ENCODE measurements at regions not wholly inside any gene's neighbourhood (a gene's known extent, or its start where the extent isn't known, plus 50 kb on each side); places are given as distances from the start of the nearest gene placed in this dataset.

DNA sequence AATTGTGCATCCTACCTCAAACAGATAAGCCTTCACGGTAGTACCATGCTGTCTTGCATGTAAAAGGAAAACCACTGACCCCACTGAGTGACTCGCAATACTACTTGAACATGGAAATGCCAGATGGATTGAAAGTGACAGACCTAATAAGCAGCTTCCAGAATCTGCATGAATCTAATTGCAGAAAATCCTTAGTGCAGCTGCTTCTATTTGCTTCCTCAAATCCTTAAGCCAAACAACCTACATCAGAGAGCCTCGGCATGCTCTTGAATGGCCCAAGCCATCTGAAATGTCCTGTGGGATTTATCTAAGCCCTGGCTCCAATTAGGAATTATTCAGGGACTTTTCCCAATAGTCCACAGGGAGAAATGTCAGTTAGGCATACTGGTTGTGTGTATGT lies 509.5 kb upstream of the CELF2 start:
- H3K4me3 ChIP-seq = no peak overlapping the region
- H3K36me3 ChIP-seq = no peaks in the 10 kb centered on the region
- no peaks in the 10 kb centered on the region for H3K4me1 ChIP-seq (replicated peaks)
- H3K9me3 ChIP-seq (replicated peaks) = 0 out of 2 replicates have a peak, but pooled peaks cover 3% of the 10 kb centered on the region
- no peak for DNase-seq (ENCODE audit: low read depth in 1 of 2, low spot score in 2 of 2)
- no peak overlapping the region for H3K27ac ChIP-seq
- H3K27me3 ChIP-seq (replicated peaks) = no peaks in the 10 kb centered on the region

DNA sequence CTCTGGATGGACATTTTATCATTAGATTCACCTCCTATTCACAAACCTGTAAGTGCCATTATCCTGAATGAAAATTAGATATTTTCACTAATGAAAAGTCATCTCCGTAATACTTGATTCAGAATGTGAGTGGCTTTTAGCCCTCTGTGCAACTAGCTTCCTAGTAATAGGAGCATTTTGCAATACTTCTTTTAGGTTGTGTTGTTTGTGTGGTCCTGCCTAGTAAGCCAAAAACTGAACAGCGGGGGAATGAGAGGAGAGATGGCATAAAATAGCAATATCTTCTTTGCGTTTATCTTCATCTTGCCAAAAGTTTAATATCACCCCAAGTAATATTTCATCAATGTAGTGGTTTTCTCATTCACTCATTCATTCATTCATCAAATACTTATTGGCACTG lies 507.5 kb upstream of the CELF2 start:
- Histone ChIP-seq H3K27me3 (replicated peaks) (no peaks in the 10 kb centered on the region), H3K36me3 (no peaks in the 10 kb centered on the region), H3K9me3 (replicated peaks) (0 out of 2 replicates have a peak, but pooled peaks cover 6% of the 10 kb centered on the region), H3K4me3 (no peak overlapping the region), H3K4me1 (replicated peaks) (no peaks in the 10 kb centered on the region), H3K27ac (no peak overlapping the region)
- no peak for DNase-seq (ENCODE audit: low read depth in 1 of 2, low spot score in 2 of 2)

DNA sequence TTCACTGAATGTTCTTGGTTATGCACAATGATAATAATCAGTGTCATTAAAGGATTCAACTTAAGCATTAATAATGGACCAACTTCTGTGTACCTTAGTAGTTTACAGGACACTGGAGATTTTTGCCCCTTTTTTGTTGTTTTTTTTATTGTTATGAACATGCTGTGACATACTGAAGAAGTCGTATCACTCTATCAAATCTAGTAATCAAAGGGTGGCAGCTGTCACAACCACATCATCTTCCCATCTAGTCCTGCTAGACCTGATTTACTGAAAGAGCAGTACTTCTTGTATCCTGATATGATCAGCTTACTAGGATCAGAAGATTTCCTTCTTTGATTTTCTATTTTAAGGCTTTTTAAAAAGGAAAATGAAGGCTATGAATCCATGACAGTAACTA lies 504.6 kb upstream of the CELF2 start:
- Histone ChIP-seq H3K36me3 (no peaks in the 10 kb centered on the region), H3K27me3 (replicated peaks) (no peaks in the 10 kb centered on the region), H3K4me1 (replicated peaks) (no peaks in the 10 kb centered on the region)

DNA sequence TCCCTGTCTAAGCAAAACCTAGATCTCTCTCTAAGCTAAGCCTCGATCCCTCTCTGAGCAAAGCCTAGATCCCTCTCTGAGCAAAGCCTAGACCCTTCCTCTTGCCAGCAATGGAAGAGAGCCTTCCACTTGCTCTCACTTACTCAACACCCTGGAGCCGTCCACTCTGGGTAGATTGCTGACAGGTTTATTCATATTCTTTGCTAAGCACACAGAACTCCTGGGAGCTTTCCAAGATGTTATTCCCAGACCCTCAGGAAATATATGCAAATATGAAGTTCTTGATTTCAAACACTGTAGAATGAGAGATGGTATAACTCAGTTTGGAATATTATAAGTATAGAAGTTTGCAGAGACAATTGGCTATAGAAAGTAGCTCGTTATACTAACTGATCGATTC lies 503.8 kb upstream of the CELF2 start:
- no peaks in the 10 kb centered on the region for H3K27me3 ChIP-seq (replicated peaks)
- 0 out of 2 replicates have a peak, but pooled peaks cover 6% of the 10 kb centered on the region for H3K9me3 ChIP-seq (replicated peaks)
- H3K36me3 ChIP-seq = no peaks in the 10 kb centered on the region
- no peaks in the 10 kb centered on the region for H3K4me1 ChIP-seq (replicated peaks)
- DNase-seq (ENCODE audit: low read depth in 1 of 2, low spot score in 2 of 2) = no peak
- no peak overlapping the region for H3K4me3 ChIP-seq
- no peak overlapping the region for H3K27ac ChIP-seq

More for the DNA sequence above, 504.6 kb upstream of the CELF2 start:
- DNase-seq (ENCODE audit: low read depth in 1 of 2, low spot score in 2 of 2) = no peak
- H3K4me3 ChIP-seq = no peak overlapping the region
- H3K9me3 ChIP-seq (replicated peaks) = 0 out of 2 replicates have a peak, but pooled peaks cover 6% of the 10 kb centered on the region
- no peak overlapping the region for H3K27ac ChIP-seq

DNA sequence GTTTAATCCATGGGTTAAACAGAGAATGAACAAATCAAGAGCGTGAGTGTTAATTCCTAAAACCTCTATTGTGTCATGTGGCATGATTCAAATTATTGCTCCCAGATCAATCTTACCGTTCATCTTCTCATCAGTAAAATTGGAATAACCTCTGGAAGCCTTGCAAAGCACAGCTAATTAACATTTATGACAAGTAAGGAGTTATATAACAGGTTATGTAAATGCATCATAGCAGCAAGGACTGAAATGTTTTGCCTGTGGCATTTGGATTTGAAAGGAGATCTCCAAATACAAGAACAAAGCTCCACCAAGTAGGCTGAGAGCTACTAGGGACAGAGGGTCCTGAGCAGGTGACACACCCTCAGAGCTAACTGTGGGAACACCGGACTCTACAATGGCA lies 502.9 kb upstream of the CELF2 start:
- no peak overlapping the region for H3K27ac ChIP-seq
- H3K27me3 ChIP-seq (replicated peaks) = no peaks in the 10 kb centered on the region
- H3K4me3 ChIP-seq = no peak overlapping the region
- H3K4me1 ChIP-seq (replicated peaks) = no peaks in the 10 kb centered on the region
- H3K36me3 ChIP-seq = no peaks in the 10 kb centered on the region
- DNase-seq (ENCODE audit: low read depth in 1 of 2, low spot score in 2 of 2) = no peak
- H3K9me3 ChIP-seq (replicated peaks) = 0 out of 2 replicates have a peak, but pooled peaks cover 3% of the 10 kb centered on the region

DNA sequence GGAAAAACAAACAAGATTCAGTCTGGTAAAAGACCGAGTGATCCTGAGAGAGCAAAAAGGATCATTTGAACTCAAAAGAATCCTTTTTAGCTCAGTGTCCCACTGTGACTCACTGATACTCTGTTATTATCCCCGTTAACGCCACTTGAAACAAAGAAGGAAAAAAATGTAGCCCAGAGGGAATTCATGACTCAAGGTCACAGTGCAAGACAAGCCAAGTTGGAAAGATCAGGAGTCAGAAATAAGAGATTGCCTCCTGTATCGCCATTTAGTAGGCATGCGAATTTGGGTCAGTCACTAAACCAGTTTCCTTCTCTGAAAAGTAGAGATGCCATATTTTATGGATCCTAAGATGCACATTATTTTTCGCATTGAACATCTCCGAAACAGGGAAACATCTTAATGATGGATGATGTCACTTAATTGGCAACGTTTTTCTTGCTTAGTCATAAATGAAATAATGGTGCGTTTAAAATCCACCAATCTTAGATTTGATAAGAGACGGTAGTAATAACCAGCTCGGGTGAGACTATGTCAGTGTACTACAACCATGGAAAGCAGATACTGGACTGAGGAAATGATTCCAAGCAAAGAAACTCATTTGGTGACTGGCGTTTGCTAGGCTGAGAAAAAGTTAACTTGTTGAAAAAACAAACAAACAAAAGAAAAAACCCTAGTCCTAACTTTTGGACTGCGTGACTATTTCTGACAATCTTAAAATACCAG lies 502.0 kb upstream of the CELF2 start:
- Histone ChIP-seq H3K27ac (no peak overlapping the region), H3K36me3 (no peaks in the 10 kb centered on the region), H3K4me3 (no peak overlapping the region), H3K9me3 (replicated peaks) (0 out of 2 replicates have a peak, but pooled peaks cover 3% of the 10 kb centered on the region), H3K4me1 (replicated peaks) (no peaks in the 10 kb centered on the region), H3K27me3 (replicated peaks) (no peaks in the 10 kb centered on the region)
- no peak for DNase-seq (ENCODE audit: low read depth in 1 of 2, low spot score in 2 of 2)

DNA sequence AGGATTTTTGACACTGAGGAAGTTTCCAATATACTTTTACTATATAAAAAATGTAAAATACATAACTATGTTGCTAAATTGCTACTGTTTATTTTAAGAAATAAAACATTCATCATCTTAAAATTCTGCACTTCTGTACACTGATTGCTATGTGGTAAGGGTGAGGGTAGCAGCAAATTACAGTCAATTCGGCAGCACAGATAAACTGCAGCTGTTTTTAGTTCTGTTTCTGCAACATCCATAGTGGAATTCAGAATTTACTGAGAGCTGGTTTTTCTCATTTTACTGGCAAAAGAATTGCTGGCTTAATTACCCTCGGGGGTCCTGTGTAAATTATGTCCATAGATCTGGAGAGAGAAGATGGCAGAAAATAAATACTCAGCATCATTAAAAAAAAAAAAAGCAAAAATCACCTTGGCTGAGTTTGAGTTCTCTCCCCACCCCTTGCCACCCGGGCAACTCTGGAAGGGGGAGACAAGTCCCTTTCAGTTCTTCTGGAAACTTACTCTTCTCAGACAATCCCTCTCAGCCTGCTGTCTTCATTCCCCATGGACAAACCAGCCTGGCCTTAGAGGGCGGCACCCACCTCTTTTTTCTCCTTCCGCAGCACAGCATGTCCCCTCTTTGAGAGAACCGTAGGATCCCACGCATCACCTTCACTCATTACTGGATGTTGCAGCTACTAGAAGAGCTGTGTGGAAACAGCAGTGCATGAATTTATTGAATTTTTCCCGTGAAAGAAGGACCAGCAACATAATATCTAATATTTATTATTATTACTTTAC lies 501.1 kb upstream of the CELF2 start:
- 0 out of 2 replicates have a peak, but pooled peaks cover 3% of the 10 kb centered on the region for H3K9me3 ChIP-seq (replicated peaks)
- no peaks in the 10 kb centered on the region for H3K36me3 ChIP-seq
- no peak overlapping the region for H3K4me3 ChIP-seq
- no peaks in the 10 kb centered on the region for H3K27me3 ChIP-seq (replicated peaks)
- H3K27ac ChIP-seq = no peak overlapping the region
- DNase-seq (ENCODE audit: low read depth in 1 of 2, low spot score in 2 of 2) = no peak
- H3K4me1 ChIP-seq (replicated peaks) = no peaks in the 10 kb centered on the region

DNA sequence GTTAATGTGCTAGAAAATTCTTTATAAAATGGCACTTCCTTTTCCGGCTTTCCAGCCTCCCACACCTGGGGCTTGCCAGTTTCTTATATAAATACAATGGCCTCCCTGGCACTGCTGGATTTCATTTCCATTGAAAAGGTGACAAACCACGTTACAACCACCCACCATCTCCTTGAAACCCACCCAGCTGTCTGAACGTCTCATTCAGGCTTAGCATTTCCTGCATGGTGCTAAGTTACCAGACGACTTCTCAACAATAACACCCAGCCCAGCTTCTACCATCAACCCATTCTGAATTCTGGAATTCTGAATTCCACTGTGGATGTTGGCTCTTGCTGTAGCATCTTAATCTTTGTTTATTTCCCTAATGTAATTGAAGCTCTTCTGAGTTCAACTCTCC lies 499.8 kb upstream of the CELF2 start:
- Histone ChIP-seq H3K36me3 (no peaks in the 10 kb centered on the region), H3K27ac (no peak overlapping the region), H3K27me3 (replicated peaks) (no peaks in the 10 kb centered on the region), H3K4me3 (no peak overlapping the region), H3K9me3 (replicated peaks) (0 out of 2 replicates have a peak, but pooled peaks cover 3% of the 10 kb centered on the region), H3K4me1 (replicated peaks) (no peaks in the 10 kb centered on the region)
- DNase-seq (ENCODE audit: low read depth in 1 of 2, low spot score in 2 of 2) = no peak

DNA sequence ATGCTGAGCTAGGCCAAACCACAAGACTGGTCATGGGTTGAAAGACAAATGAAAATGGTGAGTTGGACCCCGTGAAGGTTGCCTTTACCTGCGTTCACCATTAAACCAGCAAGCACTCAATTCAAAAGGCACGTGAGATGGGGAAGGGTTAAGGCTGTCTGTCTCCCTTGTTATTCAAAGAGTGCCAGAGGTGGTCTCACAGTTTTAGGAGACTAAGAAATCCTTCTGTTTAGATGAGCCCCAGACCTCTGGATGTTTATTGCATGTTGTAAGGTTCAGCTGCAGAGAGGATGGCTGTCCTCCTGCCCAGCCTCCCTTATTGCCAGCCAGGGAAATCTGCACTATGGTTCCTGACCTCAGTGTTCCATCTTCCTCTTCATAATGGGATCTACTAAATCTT lies 498.0 kb upstream of the CELF2 start:
- no peak for DNase-seq (ENCODE audit: low read depth in 1 of 2, low spot score in 2 of 2)
- Histone ChIP-seq H3K4me3 (no peak overlapping the region), H3K4me1 (replicated peaks) (no peaks in the 10 kb centered on the region), H3K27ac (no peak overlapping the region), H3K9me3 (replicated peaks) (no peaks in the 10 kb centered on the region; the same call in 1 of the 2 replicates), H3K27me3 (replicated peaks) (no peaks in the 10 kb centered on the region), H3K36me3 (no peaks in the 10 kb centered on the region)

DNA sequence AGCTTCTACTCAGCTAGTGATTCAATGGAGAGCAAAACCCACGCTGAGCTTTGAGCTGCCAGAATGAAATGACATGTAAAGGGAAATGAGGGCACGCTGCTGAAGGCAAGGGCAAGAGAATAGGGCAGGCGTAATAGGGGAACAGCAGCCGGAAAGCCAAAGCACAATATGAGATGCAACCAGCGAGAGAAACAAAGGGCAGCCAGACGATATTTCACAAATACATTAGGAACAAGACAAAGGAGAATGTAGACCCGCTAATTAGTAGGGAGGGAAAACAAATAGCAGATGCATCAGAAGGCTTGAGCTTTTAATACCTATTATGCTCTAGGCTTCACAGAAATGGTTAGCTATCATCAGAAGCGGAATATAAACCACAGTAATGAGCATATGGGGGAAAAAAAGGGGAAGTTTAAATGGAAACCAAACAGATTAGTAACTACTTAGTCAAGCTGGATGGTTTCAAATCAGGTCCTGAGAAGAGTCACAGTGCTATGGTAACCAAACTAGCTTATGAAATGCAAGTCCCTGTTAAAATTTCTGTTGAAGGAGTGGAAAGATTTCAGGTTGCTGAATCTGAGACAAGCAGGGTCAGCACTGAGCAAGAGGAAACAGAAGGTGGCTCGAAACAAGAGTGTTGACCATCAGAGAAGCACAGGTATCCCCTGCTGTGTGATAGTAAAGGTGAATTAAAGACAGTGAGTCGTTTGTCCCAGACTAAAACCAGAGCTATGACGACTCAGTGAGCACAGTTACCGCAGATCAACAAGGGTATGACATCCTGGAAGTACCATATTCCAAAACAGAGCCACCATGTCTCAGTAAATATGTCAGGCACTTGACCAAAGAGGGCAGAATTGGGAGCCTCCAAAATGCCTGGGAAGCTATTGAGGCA lies 496.9 kb upstream of the CELF2 start:
- DNase-seq (ENCODE audit: low read depth in 1 of 2, low spot score in 2 of 2) = no peak
- H3K4me3 ChIP-seq = no peak overlapping the region
- H3K4me1 ChIP-seq (replicated peaks) = no peaks in the 10 kb centered on the region
- H3K9me3 ChIP-seq (replicated peaks) = peaks cover 2% of the 10 kb centered on the region; the same call in 1 of the 2 replicates
- H3K27ac ChIP-seq = no peak overlapping the region
- H3K36me3 ChIP-seq = no peaks in the 10 kb centered on the region
- H3K27me3 ChIP-seq (replicated peaks) = no peaks in the 10 kb centered on the region

DNA sequence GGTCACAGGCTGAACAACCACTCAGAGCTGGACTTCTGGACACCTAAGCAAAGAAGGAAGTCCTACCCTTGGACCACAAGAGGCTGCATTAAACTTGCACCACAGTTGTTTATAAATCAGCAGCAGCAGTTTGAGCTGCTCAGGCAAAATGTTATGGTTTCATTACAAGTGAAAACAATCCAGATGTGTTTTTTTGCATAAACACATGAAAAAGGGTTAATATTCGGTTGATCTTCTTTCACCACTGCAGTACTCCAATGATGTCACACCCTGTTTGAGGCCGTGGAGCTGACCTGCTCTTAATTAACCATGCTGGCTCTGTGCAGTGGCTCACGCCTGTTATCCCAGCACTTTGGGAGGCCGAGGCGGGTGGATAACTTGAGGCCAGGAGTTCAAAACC lies 490.8 kb upstream of the CELF2 start:
- Histone ChIP-seq H3K9me3 (replicated peaks) (peaks cover 3% of the 10 kb centered on the region; the same call in 1 of the 2 replicates), H3K27ac (no peak overlapping the region), H3K4me1 (replicated peaks) (no peaks in the 10 kb centered on the region), H3K36me3 (no peaks in the 10 kb centered on the region), H3K27me3 (replicated peaks) (no peaks in the 10 kb centered on the region), H3K4me3 (no peak overlapping the region)
- no peak for DNase-seq (ENCODE audit: low read depth in 1 of 2, low spot score in 2 of 2)

DNA sequence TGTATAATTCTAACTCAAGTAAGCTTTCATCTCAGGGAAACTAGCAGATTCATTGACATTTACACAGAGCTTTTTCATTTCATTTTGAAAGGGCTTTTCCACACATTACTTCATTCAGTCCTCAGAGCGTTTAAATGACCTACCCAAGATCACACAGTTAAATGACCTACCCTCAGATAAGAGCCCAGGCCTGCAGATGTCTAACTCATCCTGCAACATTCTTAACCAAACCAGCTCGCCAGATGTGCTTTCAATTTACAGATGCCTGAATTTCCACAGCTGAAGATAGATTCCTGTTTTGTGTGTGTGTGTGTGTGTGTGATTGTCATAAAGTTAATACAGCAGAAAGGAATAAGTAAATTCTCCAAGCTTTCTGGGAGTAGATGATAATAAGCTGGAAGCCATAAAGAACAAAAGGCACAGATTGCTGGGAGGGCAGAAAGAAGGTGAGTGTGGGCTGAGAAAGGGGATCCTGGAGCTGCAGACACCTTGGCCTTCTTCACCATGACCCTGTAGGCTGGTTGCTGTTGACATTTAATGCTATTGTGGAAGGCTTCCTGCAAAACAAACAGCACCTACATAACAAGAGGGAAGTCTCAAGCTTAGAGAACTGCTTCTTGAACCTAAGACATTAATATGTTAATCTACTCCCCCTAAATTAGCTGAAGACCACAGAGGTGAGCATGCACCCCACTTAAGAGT lies 489.7 kb upstream of the CELF2 start:
- DNase-seq (ENCODE audit: low read depth in 1 of 2, low spot score in 2 of 2) = no peak
- Histone ChIP-seq H3K27me3 (replicated peaks) (no peaks in the 10 kb centered on the region), H3K27ac (no peak overlapping the region), H3K4me3 (no peak overlapping the region), H3K36me3 (no peaks in the 10 kb centered on the region), H3K4me1 (replicated peaks) (no peaks in the 10 kb centered on the region), H3K9me3 (replicated peaks) (peaks cover 3% of the 10 kb centered on the region; the same call in 1 of the 2 replicates)

DNA sequence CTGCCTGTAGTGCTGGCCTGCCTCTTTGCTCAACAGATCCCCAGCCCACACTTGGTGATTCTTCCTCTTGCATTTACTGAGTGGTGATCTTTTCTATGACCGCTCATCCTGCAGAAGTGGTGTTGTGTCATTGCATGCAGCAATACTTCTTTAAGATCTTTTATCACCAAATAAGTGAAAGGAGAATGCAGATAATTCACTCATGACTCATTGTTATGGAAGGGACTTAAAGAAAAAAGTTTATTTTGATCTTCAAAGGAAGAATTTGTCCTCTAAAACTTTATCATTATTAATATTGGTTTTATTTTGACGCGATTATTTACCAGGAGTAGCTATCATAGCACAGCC lies 489.1 kb upstream of the CELF2 start:
- Histone ChIP-seq H3K9me3 (replicated peaks) (peaks cover 3% of the 10 kb centered on the region; the same call in 1 of the 2 replicates), H3K27me3 (replicated peaks) (no peaks in the 10 kb centered on the region), H3K4me3 (no peak overlapping the region), H3K27ac (no peak overlapping the region), H3K4me1 (replicated peaks) (no peaks in the 10 kb centered on the region), H3K36me3 (no peaks in the 10 kb centered on the region)
- DNase-seq (ENCODE audit: low read depth in 1 of 2, low spot score in 2 of 2) = no peak
